Spleen (tissue), 11 donors: ENCODE measurements at regions not wholly inside any gene's neighbourhood (a gene's known extent, or its start where the extent isn't known, plus 50 kb on each side); places are given as distances from the start of the nearest gene placed in this dataset.

Experiments used
- DNase-seq: peaks from one replicate; pipeline ENCODE4 v3.0.0-alpha.2; 2020
- H3K27ac ChIP-seq, 8 donors: fragments of 200-600 bp; sonication (generic) in 7 of 8; 1 replicate in 4 of 8; 2 replicates in 4 of 8; pipeline versions ENCODE4 v1.5.0 to v1.8.0; 2016 to 2021; ENCODE audit warnings: inconsistent platforms in 4 of 8, mild to moderate bottlenecking in 4 of 8, moderate library complexity in 1 of 8
- H3K27me3 ChIP-seq, 7 donors: fragments of 200-600 bp; sonication (generic) in 6 of 7; replicated peaks in 1 of 7; 1 replicate in 4 of 7; 2 replicates in 3 of 7; pipeline versions ENCODE4 v1.5.0 to v1.8.0; 2016 to 2021; ENCODE audit warnings: inconsistent platforms in 3 of 7, mild to moderate bottlenecking in 1 of 7
- H3K36me3 ChIP-seq, 6 donors: fragments of 200-600 bp; sonication (generic) in 5 of 6; 1 replicate in 4 of 6; 2 replicates in 2 of 6; pipeline versions ENCODE4 v1.5.0 to v1.8.0; 2016 to 2021; ENCODE audit warnings: inconsistent platforms in 2 of 6
- H3K4me1 ChIP-seq, 6 donors: fragments of 200-600 bp; sonication (generic) in 5 of 6; 1 replicate in 3 of 6; 2 replicates in 3 of 6; pipeline versions ENCODE4 v1.5.0 to v1.8.0; 2016 to 2021; ENCODE audit warnings: inconsistent platforms in 3 of 6
- H3K4me3 ChIP-seq, 8 donors: fragments of 200-600 bp; sonication (generic) in 7 of 8; 1 replicate in 4 of 8; 2 replicates in 4 of 8; pipeline versions ENCODE4 v1.5.0 to v1.8.0; 2016 to 2021; ENCODE audit warnings: inconsistent platforms in 4 of 8, mild to moderate bottlenecking in 4 of 8, moderate library complexity in 2 of 8
- H3K9me3 ChIP-seq, 8 donors: fragments of 200-600 bp; sonication (generic) in 7 of 8; 1 replicate in 4 of 8; 2 replicates in 4 of 8; pipeline versions ENCODE4 v1.5.0 to v1.8.0; 2016 to 2021; ENCODE audit warnings: inconsistent platforms in 4 of 8
- CTCF ChIP-seq, 11 experiments: fragments of 200-600 bp in 7 of 11; fragments of 450-650 bp in 4 of 11; sonication (generic) in 4 of 11; IDR thresholded peaks in 8 of 11; conservative IDR thresholded peaks in 3 of 11; 1 replicate in 7 of 11; 2 replicates in 4 of 11; pipeline versions ENCODE4 v1.4.0 to v1.8.0; 2016 to 2021; ENCODE audit warnings: antibody characterized with exemption in 11 of 11, inconsistent platforms in 4 of 11, mild to moderate bottlenecking in 1 of 11
- POLR2A ChIP-seq, 3 donors: fragments of 450-650 bp; IDR thresholded peaks; one replicate each; pipeline ENCODE4 v1.5.1; 2017; ENCODE audit warnings: antibody characterized with exemption in 3 of 3, mild to moderate bottlenecking in 1 of 3
- POLR2AphosphoS5 ChIP-seq, 3 donors: sonication (generic); formaldehyde crosslinking; IDR thresholded peaks; one replicate each; pipeline ENCODE4 v1.5.1; 2017; ENCODE audit warnings: antibody characterized with exemption in 3 of 3
- WGBS, 5 donors: extraction: QIAGEN DNeasy Blood & Tissue Kit in 3 of 5; methylation state at CpG; one replicate each; pipeline versions ENCODE4 v1.1.5 to v1.1.7; 2013 to 2018; 5-methylcytosine and 5-hydroxymethylcytosine counted together
- intact Hi-C: fragments of 100-400 bp; cut with DNase I; formaldehyde crosslinking; loops from one replicate; pipeline ENCODE4 v1.15.0; 2023; ENCODE audit warnings: low total_unique reads
- donor health status: healthy with polysubstance abuse.
- donor health status: DM: no; HTN: no; CAD: no; lungs with moderate emphysema.
- donor health status: DM: no; HTN: no; CAD: no.
- donor health status: Bipolar disorder and iron deficiency.
- donor health status: healthy.
- donor health status: DM: no; HTN: no; CAD: no.
- donor health status: DM: yes; HTN: yes; CAD: no.

- Histone ChIP-seq H3K27me3 (no peaks in the 10 kb centered on the region), H3K9me3 (no peaks in the 10 kb centered on the region), H3K4me1 (peaks cover 0 to 9% (median 0%) of the 10 kb centered on the region in 6 donors), H3K36me3 (peaks cover 5 to 98% (median 57%) of the 10 kb centered on the region in 6 donors), H3K4me3 (no peak overlapping the region), H3K27ac (no peak overlapping the region)
- no peak for DNase-seq
- WGBS, 5 donors, result 95 to 100% (median 98%) methylated on average over 1 of the region's 1 CpG; no CpG with 5 or more reads in 1 of the 5 donors
- no peak for TF ChIP-seq POLR2A (IDR thresholded peaks at IDR 0.05)
- TF ChIP-seq POLR2AphosphoS5 (IDR thresholded peaks at IDR 0.05), result no peak
- no peak for TF ChIP-seq CTCF (IDR thresholded peaks at IDR 0.05 in 8 of 11, conservative IDR thresholded peaks at IDR 0.05 in 3 of 11)
- intact Hi-C loops, result no loop called here
Observed at GRCh38 chr14:95453713-95453980, 62.8 kb downstream of the SYNE3 start.

GRCh38 chr14:95452893-95453712 lies 63.3 kb downstream of the SYNE3 start:
- Histone ChIP-seq H3K4me1 (peaks cover 0 to 5% (median 0%) of the 10 kb centered on the region in 6 donors), H3K27ac (no peak overlapping the region)
- 75 to 87% (median 78%) methylated on average over 9 to 10 of the region's 10 CpGs for WGBS, 5 donors

GRCh38 chr14:95452176-95452892 lies 64.1 kb downstream of the SYNE3 start:
- TF ChIP-seq POLR2A (IDR thresholded peaks at IDR 0.05) (no peak), CTCF (IDR thresholded peaks at IDR 0.05 in 8 of 11, conservative IDR thresholded peaks at IDR 0.05 in 3 of 11) (peak in 3 of 11 experiments; percentile 24 to 40 (median 35)), POLR2AphosphoS5 (IDR thresholded peaks at IDR 0.05) (no peak)
- intact Hi-C loops, result no loop called here
- WGBS, 5 donors, result 82 to 92% (median 88%) methylated on average over 16 to 18 of the region's 18 CpGs
- Histone ChIP-seq H3K4me3 (no peak overlapping the region), H3K36me3 (peaks cover 5 to 98% (median 58%) of the 10 kb centered on the region in 6 donors), H3K4me1 (peaks cover 0 to 2% (median 0%) of the 10 kb centered on the region in 6 donors), H3K27ac (no peak overlapping the region), H3K9me3 (no peaks in the 10 kb centered on the region), H3K27me3 (no peaks in the 10 kb centered on the region)
- no peak for DNase-seq

More at GRCh38 chr14:95452893-95453712, 63.3 kb downstream of the SYNE3 start:
- no peaks in the 10 kb centered on the region for H3K27me3 ChIP-seq
- no peak overlapping the region for H3K4me3 ChIP-seq
- no peaks in the 10 kb centered on the region for H3K9me3 ChIP-seq
- peaks cover 5 to 98% (median 58%) of the 10 kb centered on the region in 6 donors for H3K36me3 ChIP-seq
- DNase-seq, result no peak
- intact Hi-C loops, result no loop called here
- TF ChIP-seq POLR2AphosphoS5 (IDR thresholded peaks at IDR 0.05) (no peak), POLR2A (IDR thresholded peaks at IDR 0.05) (no peak), CTCF (IDR thresholded peaks at IDR 0.05 in 8 of 11, conservative IDR thresholded peaks at IDR 0.05 in 3 of 11) (no peak)

GRCh38 chr14:95449131-95449530 lies 67.3 kb downstream of the SYNE3 start:
- no peak overlapping the region for H3K27ac ChIP-seq
- no peaks in the 10 kb centered on the region for H3K9me3 ChIP-seq
- intact Hi-C loops, result no loop called here
- H3K27me3 ChIP-seq, result no peaks in the 10 kb centered on the region
- 96 to 99% (median 97%) methylated on average over 11 of the region's 11 CpGs for WGBS, 5 donors
- DNase-seq, result no peak
- TF ChIP-seq CTCF (IDR thresholded peaks at IDR 0.05 in 8 of 11, conservative IDR thresholded peaks at IDR 0.05 in 3 of 11) (no peak), POLR2A (IDR thresholded peaks at IDR 0.05) (no peak)
- no peak overlapping the region for H3K4me3 ChIP-seq
- H3K36me3 ChIP-seq, result peaks cover 5 to 100% (median 65%) of the 10 kb centered on the region in 6 donors
- no peaks in the 10 kb centered on the region for H3K4me1 ChIP-seq
